ENCODE measurements at regions not wholly inside any gene's neighbourhood (a gene's known extent, or its start where the extent isn't known, plus 50 kb on each side); places are given as distances from the start of the nearest gene placed in this dataset.

- Histone ChIP-seq H3K36me3 (no peaks in the 10 kb centered on the region), H3K4me1 (peaks cover 5 to 15% of the 10 kb centered on the region in 2 donors), H3K9me3 (no peaks in the 10 kb centered on the region), H3K27ac (peak overlapping the region; percentile 53 to 68), H3K27me3 (no peaks in the 10 kb centered on the region), H3K4me3 (no peak overlapping the region)
- intact Hi-C loops (cut with DNase I), result no loop called here
- TF ChIP-seq CTCF (IDR thresholded peaks at IDR 0.05), result no peak
- DNase-seq (ENCODE audit: low spot score in 2 of 2), result no peak
Observed at GRCh38 chr2:129296396-129296795, 683.1 kb upstream of the RAB6C start.

GRCh38 chr2:129296806-129297205 is 682.7 kb upstream of the RAB6C start:
- peak overlapping the region; percentile 53 to 68 for H3K27ac ChIP-seq
- DNase-seq (ENCODE audit: low spot score in 2 of 2), result no peak
- intact Hi-C loops (cut with DNase I), result no loop called here

GRCh38 chr2:129297430-129297829 is 682.0 kb upstream of the RAB6C start:
- no peak for DNase-seq (ENCODE audit: low spot score in 2 of 2)
- Histone ChIP-seq H3K27me3 (no peaks in the 10 kb centered on the region), H3K4me1 (peaks cover 5 to 21% of the 10 kb centered on the region in 2 donors), H3K4me3 (no peak overlapping the region), H3K27ac (peak overlapping the region; percentile 53 to 68), H3K9me3 (no peaks in the 10 kb centered on the region), H3K36me3 (no peaks in the 10 kb centered on the region)
- no peak for TF ChIP-seq CTCF (IDR thresholded peaks at IDR 0.05)
- intact Hi-C loops (cut with DNase I), result no loop called here

More at GRCh38 chr2:129296806-129297205, 682.7 kb upstream of the RAB6C start:
- Histone ChIP-seq H3K36me3 (no peaks in the 10 kb centered on the region), H3K9me3 (no peaks in the 10 kb centered on the region), H3K27me3 (no peaks in the 10 kb centered on the region), H3K4me3 (no peak overlapping the region), H3K4me1 (peaks cover 5 to 15% of the 10 kb centered on the region in 2 donors)
- TF ChIP-seq CTCF (IDR thresholded peaks at IDR 0.05), result no peak

GRCh38 chr2:129299338-129299737 is 680.1 kb upstream of the RAB6C start:
- intact Hi-C loops (cut with DNase I), result no loop called here
- no peaks in the 10 kb centered on the region for H3K36me3 ChIP-seq
- peaks cover 5 to 25% of the 10 kb centered on the region in 2 donors for H3K4me1 ChIP-seq
- no peak for DNase-seq (ENCODE audit: low spot score in 2 of 2)
- TF ChIP-seq CTCF (IDR thresholded peaks at IDR 0.05), result no peak
- H3K9me3 ChIP-seq, result no peaks in the 10 kb centered on the region
- no peaks in the 10 kb centered on the region for H3K27me3 ChIP-seq
- H3K4me3 ChIP-seq, result no peak overlapping the region
- H3K27ac ChIP-seq, result no peak overlapping the region

GRCh38 chr2:129299756-129300155 is 679.7 kb upstream of the RAB6C start:
- intact Hi-C loops (cut with DNase I), result no loop called here
- no peak for DNase-seq (ENCODE audit: low spot score in 2 of 2)
- Histone ChIP-seq H3K4me1 (peaks cover 5 to 25% of the 10 kb centered on the region in 2 donors), H3K27me3 (no peaks in the 10 kb centered on the region), H3K9me3 (no peaks in the 10 kb centered on the region), H3K4me3 (no peak overlapping the region), H3K27ac (no peak overlapping the region), H3K36me3 (no peaks in the 10 kb centered on the region)
- TF ChIP-seq CTCF (IDR thresholded peaks at IDR 0.05), result no peak

GRCh38 chr2:129300456-129300855 is 679.0 kb upstream of the RAB6C start:
- intact Hi-C loops (cut with DNase I), result no loop called here
- Histone ChIP-seq H3K27me3 (no peaks in the 10 kb centered on the region), H3K27ac (no peak overlapping the region), H3K36me3 (no peaks in the 10 kb centered on the region), H3K4me1 (peaks cover 5 to 25% of the 10 kb centered on the region in 2 donors), H3K9me3 (no peaks in the 10 kb centered on the region), H3K4me3 (no peak overlapping the region)
- DNase-seq (ENCODE audit: low spot score in 2 of 2), result no peak
- no peak for TF ChIP-seq CTCF (IDR thresholded peaks at IDR 0.05)
